ENCODE measurements at regions not wholly inside any gene's neighbourhood (a gene's known extent, or its start where the extent isn't known, plus 50 kb on each side); places are given as distances from the start of the nearest gene placed in this dataset.

- TF ChIP-seq ZFP30 (CRISPR knock-in tag; IDR thresholded peaks at IDR 0.05) (no peak), CSDC2 (CRISPR knock-in tag; IDR thresholded peaks at IDR 0.05) (no peak)
Observed at GRCh38 chr5:164170814-164171213, 665.4 kb downstream of the MAT2B start.

Data from SK-N-SH treated with all-trans-retinoic acid at 6 μM for 48 hours (cell line).